ENCODE measurements at regions not wholly inside any gene's neighbourhood (a gene's known extent, or its start where the extent isn't known, plus 50 kb on each side); places are given as distances from the start of the nearest gene placed in this dataset.

DNA sequence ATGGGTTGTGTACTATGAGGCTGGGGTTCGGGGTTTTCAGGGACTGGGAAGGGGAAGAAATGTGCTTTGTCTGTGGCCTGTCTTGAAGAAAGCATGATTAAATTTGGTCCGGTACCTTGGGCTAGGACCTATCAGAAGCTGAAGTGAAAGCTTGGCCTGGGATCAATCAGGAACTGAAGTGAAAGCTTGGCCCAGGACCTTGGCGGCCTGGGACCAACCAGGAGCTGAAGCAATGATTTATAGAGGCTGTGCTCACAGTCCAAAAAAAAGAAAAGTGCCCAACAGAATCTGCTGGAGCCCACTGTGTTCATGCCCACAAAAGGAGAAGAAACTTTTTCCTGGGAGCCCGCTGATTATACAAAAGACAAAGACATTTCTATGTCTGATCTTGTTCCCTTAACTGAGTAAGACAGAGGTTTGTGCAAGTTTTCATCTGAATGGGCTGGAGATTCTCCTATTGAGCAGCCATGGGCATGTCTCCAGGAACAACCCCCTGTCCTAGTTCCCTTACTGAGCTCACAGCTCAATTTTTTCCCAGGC, 1427.9 kb downstream of the FAM133A start:
- Histone ChIP-seq H3K14ac (ENCODE audit: insufficient read length) (no peak overlapping the region), H4K5ac (ENCODE audit: insufficient read length, low read depth, low read length) (no peak overlapping the region), H3K4ac (replicated peaks; ENCODE audit: insufficient read length, low read depth, low read length) (no peak overlapping the region), H3K18ac (ENCODE audit: extremely low read depth, low read length) (no peak overlapping the region), H3K23me2 (ENCODE audit: low read depth, low read length) (no peaks in the 10 kb centered on the region), H2BK12ac (ENCODE audit: low read depth, low read length) (no peak overlapping the region), H3K23ac (ENCODE audit: insufficient read length) (no peak overlapping the region), H3K79me2 (ENCODE audit: control insufficient read depth in 1 of 2, insufficient read depth in 2 of 2, low read length in 2 of 2) (no peaks in the 10 kb centered on the region), H3K56ac (replicated peaks; ENCODE audit: insufficient read length, low read depth, low read length) (no peak overlapping the region), H4K8ac (ENCODE audit: extremely low read depth, insufficient read depth, low read length) (no peak overlapping the region), H2AK5ac (ENCODE audit: low read depth, low read length) (no peak overlapping the region), H4K91ac (replicated peaks; ENCODE audit: insufficient read length, low read length) (no peak overlapping the region), H4K20me1 (replicated peaks in 1 of 2; ENCODE audit: control insufficient read depth in 1 of 2, insufficient read depth in 2 of 2, low read length in 2 of 2) (no peaks in the 10 kb centered on the region), H2BK15ac (ENCODE audit: low read length) (no peak overlapping the region), H3K9ac (replicated peaks in 1 of 4; ENCODE audit: extremely low read depth in 1 of 4, low read depth in 3 of 4, low read length in 3 of 4) (no peak overlapping the region), H3K4me2 (ENCODE audit: insufficient read depth in 1 of 2, low read depth in 2 of 2, low read length in 2 of 2) (no peak overlapping the region), H2AFZ (ENCODE audit: low read length) (no peak overlapping the region), H3K27ac (ENCODE audit: low read depth, low read length) (no peak overlapping the region), H3K27me3 (replicated peaks in 1 of 4; ENCODE audit: control insufficient read depth in 3 of 4, extremely low read depth in 1 of 4, insufficient read depth in 3 of 4, low read length in 3 of 4) (no peaks in the 10 kb centered on the region), H3K9me3 (ENCODE audit: insufficient read depth in 2 of 2, low read depth in 1 of 2, low read length in 1 of 2) (no peaks in the 10 kb centered on the region), H2BK20ac (ENCODE audit: low read length) (no peak overlapping the region), H3K4me3 (ENCODE audit: extremely low read depth in 1 of 4, insufficient read depth in 2 of 4, low read depth in 3 of 4, low read length in 4 of 4) (no peak overlapping the region), H3K36me3 (ENCODE audit: control insufficient read depth in 2 of 4, insufficient read depth in 4 of 4, low read length in 3 of 4) (no peaks in the 10 kb centered on the region), H3K4me1 (replicated peaks in 1 of 4; ENCODE audit: control insufficient read depth in 3 of 4, insufficient read depth in 4 of 4, low read length in 3 of 4) (no peaks in the 10 kb centered on the region), H3K79me1 (ENCODE audit: low read depth, low read length) (no peaks in the 10 kb centered on the region), H2BK120ac (replicated peaks; ENCODE audit: low read depth, low read length) (no peak overlapping the region), H2BK5ac (ENCODE audit: low read depth, low read length) (no peak overlapping the region)
- CTCF ChIA-PET (ENCODE audit: partially characterized antibody), result no interaction called here
- DNase-seq (ENCODE audit: low read depth in 1 of 2, low spot score in 2 of 2), result no peak
- POLR2A ChIA-PET (ENCODE audit: partially characterized antibody), result no interaction called here
- WGBS, 2 experiments (ENCODE audit: extremely low coverage in 1 of 2, insufficient coverage in 1 of 2, insufficient read length in 1 of 2, insufficient replicate concordance in 2 of 2, low coverage in 1 of 2, low lambda C conversion rate in 2 of 2, missing lambda C conversion rate in 1 of 2), result 96% methylated on average over 4 of the region's 4 CpGs; no CpG with 5 or more reads in 1 of the 2 experiments
- no peak for FAIRE-seq
- TF ChIP-seq SP4 (IDR thresholded peaks at IDR 0.05; ENCODE audit: low read length), result no peak
- TF ChIP-seq CREB1 (IDR thresholded peaks at IDR 0.05), result no peak
- no peak for TF ChIP-seq NANOG (IDR thresholded peaks at IDR 0.05; ENCODE audit: insufficient read depth, low read depth, low read length, poor library complexity, severe bottlenecking)
- TF ChIP-seq RAD21 (IDR thresholded peaks at IDR 0.05 in 1 of 2, conservative IDR thresholded peaks at IDR 0.05 in 1 of 2; ENCODE audit: low read depth in 2 of 2, low read length in 2 of 2), result no peak
- no peak for TF ChIP-seq NRF1 (IDR thresholded peaks at IDR 0.05; ENCODE audit: low read depth, low read length)
- no peak for TF ChIP-seq SP2 (IDR thresholded peaks at IDR 0.05; ENCODE audit: low read length)
- TF ChIP-seq SP1 (IDR thresholded peaks at IDR 0.05; ENCODE audit: low read depth, low read length), result no peak

Data from H1 (cell line).